Hematopoietic multipotent progenitor cell treated with erythropoietin and hydrocortisone succinate and interleukin-3 and kit ligand, for 17 days (in vitro differentiated cells): ENCODE measurements at regions not wholly inside any gene's neighbourhood (a gene's known extent, or its start where the extent isn't known, plus 50 kb on each side); places are given as distances from the start of the nearest gene placed in this dataset.

Experiments used
- DNase-seq: peaks from one replicate; pipeline ENCODE4 v3.0.0-alpha.2; 2015; ENCODE audit warnings: low spot score

- DNase-seq = no peak
Measured at GRCh38 chr6:130314271-130314670, 51.5 kb upstream of the TMEM200A start.

GRCh38 chr6:130313206-130313605 lies 52.6 kb upstream of the TMEM200A start:
- no peak for DNase-seq

GRCh38 chr6:130309028-130309427 lies 56.8 kb upstream of the TMEM200A start:
- DNase-seq = no peak

GRCh38 chr6:130307752-130308361 lies 58.0 kb upstream of the TMEM200A start:
- no peak for DNase-seq

- DNase-seq = no peak
Measured at GRCh38 chr6:130306377-130306776, 59.4 kb upstream of the TMEM200A start.

- DNase-seq = no peak
Measured at GRCh38 chr6:130303431-130303830, 62.4 kb upstream of the TMEM200A start.

GRCh38 chr6:130298258-130298657 lies 67.6 kb upstream of the TMEM200A start:
- DNase-seq = no peak

- no peak for DNase-seq
Measured at GRCh38 chr6:130296854-130297253, 69.0 kb upstream of the TMEM200A start.

GRCh38 chr6:130293800-130294199 lies 71.0 kb upstream of the SAMD3 start:
- no peak for DNase-seq

- no peak for DNase-seq
Measured at GRCh38 chr6:130288065-130288464, 65.3 kb upstream of the SAMD3 start.

- DNase-seq = peak; percentile 32
Measured at GRCh38 chr6:130282234-130282995, 59.7 kb upstream of the SAMD3 start.

GRCh38 chr6:130276507-130276906 lies 53.8 kb upstream of the SAMD3 start:
- DNase-seq = no peak

GRCh38 chr6:130274007-130274406 lies 51.3 kb upstream of the SAMD3 start:
- no peak for DNase-seq
